GM18499 (cell line): ENCODE measurements at regions not wholly inside any gene's neighbourhood (a gene's known extent, or its start where the extent isn't known, plus 50 kb on each side); places are given as distances from the start of the nearest gene placed in this dataset.
"Not testable (repeated sequence)": the region's sequence is repeated elsewhere in the genome, so short reads cannot be mapped to it uniquely, and the experiment has no call there.

Experiments
- ATAC-seq: cut with Tn5 transposase; IDR thresholded peaks from one replicate; pipeline ENCODE4 v1.9.1; 2021; ENCODE audit warnings: moderate number of reproducible peaks; ENCODE audit not compliant: insufficient read depth, unreplicated experiment

DNA sequence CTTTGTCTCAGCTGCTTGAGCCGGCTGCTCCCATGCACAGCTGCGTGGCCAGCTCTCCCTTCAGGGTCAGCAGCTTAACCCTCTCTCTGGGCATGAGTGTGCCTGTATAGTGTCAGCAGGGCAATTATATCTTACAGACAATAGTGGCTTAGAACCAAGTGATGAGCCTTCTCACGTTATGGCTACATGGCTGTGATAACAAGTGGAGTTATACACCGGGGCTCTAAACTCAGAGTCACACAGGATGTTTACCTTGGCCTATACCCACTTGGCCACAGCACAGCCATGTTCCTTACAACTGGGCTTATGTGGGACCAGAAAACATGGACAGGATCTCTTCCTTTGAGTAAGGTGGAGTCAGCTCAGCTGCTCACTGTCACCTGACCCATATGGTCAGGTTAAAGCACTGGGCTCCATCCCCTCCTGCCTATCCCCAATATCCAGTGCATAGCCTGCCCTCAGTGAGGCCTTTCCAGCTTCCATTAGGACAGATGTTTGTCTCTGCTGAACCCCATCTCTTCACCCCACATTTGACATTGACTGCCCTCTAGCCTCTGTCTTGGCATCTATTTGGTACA, 294.2 kb upstream of the NCKAP5 start:
- ATAC-seq: no peak

DNA sequence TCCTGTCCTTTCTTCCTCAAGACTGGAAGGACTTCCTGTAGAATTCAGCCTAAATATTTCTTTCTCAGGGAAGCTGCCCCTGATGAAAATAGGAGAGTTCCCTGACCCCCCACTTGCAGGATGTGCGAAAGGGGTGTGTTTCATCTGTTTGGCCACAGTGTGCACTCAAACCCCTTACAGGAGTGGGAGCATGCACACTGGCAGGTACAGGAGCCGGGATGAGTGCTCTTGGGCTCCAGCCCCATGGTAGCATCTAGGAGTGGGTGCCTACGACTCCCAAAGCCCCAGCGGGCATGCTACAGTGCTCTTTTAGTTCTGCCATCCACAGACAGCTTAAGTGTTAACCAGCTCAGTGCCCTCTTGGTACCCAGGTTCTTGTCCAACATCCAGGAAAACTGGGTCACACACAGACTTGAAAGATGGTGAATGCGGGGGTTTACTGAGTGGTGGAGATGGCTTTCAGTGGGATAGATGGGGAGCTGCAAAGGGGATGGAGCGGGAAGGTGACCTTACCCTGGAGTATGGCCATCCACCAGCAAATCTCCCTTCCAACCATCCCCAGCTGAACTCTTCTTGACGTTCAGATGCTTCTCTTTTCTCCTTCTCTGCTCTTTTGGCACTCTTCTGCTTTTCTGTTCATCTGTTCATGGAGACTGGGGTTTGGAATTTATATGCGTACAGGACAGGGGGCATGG, 295.0 kb upstream of the NCKAP5 start:
- ATAC-seq: no peak

DNA sequence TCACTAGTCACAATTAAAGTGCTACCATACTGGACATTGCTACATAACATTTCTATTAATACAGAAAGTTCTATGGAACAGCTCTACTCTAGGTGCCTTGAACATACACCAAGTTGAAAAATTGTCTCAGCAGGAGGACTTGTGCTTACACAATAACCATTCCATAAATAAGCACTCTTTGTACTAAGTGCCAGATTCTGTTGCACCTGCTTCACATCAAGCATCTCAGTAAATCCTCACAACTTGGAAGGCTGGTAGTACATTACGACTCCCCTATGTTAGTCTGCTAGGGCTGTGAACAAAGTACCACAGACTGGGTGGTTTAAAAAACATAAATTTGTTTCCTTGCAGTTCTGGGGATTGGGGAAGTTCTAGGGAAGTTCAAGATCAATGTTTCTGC, 296.9 kb upstream of the NCKAP5 start:
- no peak for ATAC-seq

DNA sequence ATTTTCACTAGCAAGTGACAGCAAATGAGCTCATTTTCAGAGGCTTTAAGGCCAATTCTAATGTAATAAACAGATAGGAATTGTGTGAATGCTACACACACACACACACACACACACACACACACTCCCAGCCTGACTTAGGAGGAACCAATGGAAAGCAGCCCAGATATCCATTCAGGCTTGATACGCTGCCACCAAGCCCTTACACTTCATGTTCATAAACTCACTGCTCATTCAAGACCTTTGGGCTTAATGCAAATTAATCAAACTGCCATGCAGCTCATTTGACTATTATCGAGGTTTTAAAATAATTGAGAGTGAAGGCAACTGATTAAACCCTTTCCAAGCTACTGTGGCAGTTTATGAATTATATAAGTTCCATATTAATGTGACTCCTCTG, 298.9 kb upstream of the NCKAP5 start:
- ATAC-seq: no peak

DNA sequence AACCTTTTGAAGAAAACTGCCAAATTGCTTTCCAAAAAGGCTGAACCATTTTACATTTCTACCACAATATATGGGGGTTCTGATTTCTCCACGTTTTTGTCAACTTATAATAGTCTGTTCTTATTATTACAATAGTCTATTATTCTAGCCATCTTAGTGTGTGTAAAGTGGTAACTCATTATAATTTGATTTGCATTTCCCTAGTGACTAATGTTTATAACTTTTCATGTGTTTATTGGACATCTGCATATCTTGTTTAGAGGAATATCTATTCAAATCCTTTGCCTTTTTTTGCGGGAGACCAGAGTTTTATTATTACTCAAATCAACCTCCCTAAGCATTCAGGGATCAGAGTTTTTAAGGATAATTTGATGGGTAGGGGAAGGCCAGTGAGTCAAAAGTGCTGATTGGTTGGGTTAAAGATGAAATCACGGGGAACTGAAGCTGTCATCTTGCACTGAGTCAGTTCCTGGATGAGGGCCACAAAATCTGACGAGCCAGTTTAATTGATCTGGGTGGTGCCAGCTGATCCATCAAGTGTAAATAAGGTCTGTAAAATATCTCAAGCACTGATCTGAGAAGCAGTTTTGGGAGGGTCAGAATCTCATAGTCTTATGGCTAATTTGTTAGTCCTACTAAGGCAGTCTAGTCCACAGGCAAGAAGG, 303.4 kb upstream of the NCKAP5 start:
- ATAC-seq: no peak

DNA sequence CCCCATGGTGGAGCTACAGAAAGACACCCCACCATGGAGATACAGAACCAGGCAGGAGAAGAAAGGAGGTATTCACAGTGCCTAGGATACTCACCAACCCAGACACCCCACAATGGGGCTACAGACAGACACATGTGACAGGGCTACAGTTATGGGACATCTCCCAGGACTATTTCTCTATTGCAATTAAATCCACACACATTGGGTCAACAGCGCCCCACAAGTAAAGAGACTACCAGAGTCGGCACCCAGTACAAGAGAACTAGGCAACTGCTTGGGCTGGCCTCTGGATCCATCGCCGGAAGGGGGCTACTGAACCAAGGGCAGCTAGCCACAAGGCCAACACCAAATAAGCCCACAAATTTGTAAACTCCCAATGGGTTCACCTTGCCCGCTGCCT, 310.1 kb upstream of the NCKAP5 start:
- ATAC-seq: no peak

DNA sequence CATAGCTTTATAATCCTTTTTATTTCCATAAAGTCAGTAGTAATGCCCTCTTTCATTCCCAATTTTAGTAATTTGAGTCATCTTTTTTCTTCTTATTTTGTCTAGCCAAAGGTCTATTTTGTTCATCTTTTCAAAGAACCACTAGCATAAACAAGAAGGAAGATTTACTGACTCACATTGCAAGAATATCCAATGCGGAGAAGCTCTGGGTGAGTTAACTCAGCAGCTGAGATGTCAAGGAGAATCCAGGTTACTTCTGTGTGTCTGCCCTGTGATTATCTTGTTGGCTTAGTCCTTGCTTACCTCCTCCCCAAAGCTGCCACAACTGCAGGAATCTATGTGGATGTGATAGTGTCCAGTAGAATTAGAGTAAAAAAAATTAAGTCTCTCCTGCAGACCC, 311.4 kb upstream of the NCKAP5 start:
- no peak for ATAC-seq

DNA sequence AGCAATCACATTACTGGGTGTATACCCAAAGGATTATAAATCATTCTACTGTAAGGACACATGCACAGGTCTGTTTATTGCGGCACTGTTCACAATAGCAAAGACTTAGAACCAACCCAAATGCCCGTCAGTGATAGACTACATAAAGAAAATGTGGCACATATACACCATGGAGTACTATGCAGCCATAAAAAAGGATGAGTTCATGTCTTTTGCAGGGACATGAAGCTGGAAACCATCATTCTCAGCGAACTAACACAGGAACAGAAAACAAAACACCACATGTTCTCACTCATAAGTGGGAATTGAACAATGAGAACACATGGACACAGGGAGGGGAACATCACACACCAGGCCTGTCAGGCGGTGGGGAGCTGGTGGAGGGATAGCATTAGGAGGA, 313.9 kb upstream of the NCKAP5 start:
- ATAC-seq: not testable (repeated sequence)

DNA sequence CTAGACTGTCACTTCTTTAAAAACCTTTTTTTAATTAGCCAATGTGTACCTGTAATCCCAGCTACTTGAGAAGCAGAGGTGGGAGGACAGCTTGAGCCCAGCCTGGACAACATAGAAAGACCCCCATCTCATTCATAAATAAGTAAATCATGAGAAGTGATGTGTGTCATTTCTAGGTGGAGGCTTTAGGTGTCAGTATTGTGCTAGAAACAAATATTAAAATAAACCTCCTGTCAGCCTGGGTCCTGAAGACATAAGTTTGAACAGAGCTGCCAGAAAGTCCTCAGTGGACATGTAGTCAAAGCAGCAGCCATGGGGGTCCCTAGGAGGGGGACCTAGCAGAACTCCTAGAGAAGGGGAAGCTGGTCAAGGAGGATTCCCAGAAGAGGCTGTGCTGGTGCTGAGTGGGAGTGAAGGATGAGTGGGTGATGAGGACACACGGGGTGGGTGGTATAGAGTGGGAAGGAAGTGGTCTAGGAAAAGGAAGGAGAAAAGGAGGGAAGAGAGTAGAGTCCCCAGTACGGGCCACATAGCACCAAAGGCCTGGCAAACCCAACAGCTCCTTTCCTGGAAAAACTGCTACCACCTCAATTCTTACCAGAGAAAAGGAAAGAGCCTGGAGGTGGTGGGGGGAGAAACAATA, 316.6 kb upstream of the NCKAP5 start:
- ATAC-seq: no peak

DNA sequence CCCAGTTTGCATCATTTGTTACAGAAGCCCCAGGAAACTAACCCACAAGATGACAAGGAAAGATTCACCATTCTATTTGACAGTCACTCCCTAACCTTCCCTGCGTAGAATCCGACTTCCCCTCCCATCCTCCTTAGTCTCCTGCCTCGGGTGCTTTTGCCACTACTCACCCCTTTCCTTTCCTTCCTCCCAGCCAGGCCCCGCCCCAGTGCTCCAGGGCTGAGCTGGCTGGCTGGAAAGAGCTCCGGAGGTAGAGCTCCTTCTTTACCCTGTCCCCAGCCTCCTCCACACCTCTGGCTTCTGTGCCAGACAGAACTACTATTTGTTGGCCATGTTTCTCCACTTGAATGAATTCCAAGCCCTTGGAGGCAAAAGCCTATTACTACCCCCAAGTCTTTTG, 317.6 kb upstream of the NCKAP5 start:
- no peak for ATAC-seq

DNA sequence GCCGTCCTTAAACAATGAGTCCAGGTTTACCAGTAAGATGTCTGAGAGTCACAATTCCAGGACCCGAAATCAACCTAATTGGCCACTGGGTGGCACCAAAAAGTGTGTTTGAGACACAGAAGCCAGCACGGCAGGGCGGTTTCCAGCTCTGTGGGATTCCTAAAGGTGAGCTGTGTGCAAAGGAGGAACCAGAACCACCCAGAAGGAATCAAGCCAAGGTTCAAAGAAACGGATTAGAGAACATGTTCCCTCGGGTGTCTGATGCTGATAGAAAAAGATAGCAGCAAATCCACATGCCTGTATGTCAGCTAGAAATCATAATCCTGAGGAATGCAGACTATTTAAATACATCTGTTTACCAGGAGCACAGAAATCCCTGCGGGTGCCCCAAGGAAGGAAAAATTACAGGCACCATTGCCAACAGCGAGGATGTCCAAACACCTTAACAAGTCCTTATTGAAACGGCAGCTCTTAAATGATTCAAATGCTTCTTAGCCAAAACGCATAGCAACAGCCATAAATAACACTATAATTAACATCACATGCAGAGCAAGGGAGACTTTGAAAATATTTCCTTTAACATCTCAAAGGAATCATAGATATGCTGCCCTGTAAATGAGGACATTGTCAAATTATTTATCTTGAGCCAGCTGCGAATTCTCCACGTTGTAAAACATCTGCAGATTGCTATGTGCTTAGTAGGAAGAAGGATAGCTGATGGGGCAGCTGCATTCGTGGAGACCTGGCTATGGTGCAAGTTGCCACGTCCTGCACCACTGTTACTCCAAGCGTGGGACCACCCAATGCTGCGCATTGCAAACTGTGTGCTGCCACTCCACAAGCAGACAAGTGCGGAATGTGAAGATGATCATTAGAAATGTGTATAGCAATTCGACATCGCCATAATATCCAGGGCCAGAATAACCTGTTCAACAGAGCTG, 318.7 kb upstream of the NCKAP5 start:
- ATAC-seq: peak; percentile 65

DNA sequence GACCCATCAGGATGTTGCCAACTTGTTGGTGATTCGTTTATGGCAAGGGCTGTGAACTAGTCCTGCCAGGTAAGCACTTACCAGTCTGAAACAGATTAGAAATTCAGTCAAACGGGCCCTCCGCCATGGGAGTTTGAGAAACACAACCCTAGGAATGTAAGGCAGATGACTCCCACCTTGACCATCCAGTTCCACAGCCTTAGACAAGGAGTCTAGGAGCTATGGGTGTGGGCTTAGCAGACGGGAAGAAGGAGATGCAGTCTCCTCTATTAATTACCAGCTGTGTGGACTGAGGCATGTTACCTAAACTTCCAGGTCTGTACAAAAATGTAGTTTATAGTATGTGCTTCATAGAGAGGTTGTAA, 319.4 kb upstream of the NCKAP5 start:
- no peak for ATAC-seq

DNA sequence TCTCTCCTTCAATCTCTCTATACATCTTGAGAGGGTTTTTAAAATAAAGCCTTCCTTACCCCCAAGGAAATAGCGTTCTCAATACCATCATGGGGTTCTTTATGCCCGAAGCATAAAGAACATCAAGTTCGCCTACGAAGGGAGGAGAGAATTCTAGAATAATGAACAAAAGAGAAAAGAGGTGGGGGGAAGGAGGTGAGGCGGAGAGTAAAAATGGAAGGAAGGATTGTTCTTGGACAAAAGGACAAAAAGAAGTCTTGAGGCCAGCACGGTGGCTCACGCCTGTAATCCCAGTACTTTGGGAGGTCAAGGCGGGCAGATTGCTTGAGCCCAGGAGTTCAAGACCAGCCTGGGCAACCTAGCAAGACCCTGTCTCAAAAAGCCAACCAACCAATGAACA, 319.8 kb upstream of the NCKAP5 start:
- ATAC-seq: no peak

DNA sequence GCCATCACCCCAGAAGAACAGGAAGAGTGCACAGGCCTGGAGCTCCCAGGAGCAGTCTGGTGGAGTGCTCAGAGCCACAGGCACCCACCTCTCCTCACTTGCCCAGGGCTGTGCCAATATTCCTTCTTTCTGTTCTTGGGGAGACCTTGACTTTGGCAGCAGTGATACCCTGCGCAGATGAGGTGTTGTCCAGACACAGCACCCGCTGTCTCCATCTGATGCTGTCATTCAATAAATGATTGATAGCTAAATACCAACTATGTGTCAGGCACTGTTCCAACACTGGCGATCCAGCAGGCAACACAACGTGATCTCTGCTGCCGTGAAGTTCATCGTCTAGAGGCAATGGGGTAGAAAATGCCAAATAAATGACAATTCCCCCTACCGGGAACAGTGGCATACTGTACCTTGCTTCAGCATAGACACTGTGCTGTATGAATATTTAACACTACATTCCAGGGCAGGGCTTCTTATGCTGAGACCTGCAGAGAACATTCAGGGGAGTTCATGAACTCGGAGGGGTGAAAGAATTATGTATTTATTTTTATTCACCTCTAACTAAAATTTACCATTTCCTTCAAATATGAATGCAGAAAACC, 320.5 kb upstream of the NCKAP5 start:
- ATAC-seq: no peak

DNA sequence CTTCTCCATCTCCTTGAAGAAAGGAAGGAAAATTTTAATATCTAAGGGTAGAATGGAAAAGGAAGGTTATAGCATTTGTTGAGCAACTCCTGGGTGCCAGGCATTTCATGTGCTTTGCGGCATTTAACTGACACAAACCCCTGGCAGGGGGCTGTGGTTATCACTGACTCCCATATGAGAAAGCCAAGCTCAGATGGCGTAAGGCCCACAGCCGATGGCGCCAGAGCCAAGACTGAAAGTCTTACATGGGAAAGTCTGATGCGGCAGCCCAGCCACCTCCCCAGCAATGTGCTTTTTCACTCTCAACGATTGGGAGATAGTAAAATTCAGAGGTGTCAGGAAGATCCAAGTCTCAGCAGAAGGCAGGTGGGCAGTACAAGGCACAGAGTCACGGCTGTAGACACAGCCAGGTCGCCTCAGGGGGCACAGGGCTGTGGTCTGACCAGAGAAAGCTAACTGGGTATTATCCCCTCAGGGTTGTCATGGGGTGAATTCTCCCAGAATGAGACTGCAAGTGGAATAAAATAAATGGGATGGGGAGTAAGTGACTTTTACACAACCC, 324.2 kb upstream of the NCKAP5 start:
- no peak for ATAC-seq

DNA sequence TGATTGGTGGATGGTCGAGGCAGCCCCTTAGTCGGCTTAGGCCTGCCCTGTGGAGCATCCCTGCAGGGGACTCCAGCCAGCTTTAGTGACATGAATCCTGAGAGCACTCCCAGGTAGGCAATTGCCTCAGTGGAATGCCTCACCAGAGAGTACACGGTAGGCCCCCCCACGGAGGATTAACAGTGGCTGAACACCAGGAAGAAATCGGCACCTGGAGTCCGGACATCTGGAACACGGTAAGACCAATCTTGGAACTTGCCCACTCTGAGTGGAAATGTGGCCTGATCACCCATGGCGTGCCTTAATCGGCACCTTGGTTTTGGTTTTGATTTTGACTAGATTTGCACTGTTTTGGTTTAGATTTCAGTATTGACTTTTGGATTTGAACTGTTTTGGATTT, 326.2 kb upstream of the NCKAP5 start:
- no peak for ATAC-seq

DNA sequence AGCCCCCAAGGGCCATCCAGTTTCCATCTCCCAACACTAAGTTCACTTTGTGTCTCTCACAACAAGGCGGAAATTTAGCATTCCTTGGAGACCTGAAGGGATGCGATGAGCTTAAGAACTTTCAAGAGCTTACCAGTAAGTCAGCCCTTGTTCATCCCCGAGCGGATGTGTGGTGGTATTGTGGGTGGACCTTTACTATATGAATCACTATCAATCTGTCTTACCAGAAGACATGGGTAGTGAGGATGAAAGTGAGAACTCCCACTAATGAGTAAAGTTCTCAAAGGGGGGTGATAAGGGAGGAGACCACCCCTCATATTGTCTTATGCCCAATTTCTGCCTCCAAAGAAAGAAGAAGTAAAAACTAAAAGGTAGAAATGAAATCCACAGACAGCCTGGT, 329.6 kb upstream of the NCKAP5 start:
- not testable (repeated sequence) for ATAC-seq

DNA sequence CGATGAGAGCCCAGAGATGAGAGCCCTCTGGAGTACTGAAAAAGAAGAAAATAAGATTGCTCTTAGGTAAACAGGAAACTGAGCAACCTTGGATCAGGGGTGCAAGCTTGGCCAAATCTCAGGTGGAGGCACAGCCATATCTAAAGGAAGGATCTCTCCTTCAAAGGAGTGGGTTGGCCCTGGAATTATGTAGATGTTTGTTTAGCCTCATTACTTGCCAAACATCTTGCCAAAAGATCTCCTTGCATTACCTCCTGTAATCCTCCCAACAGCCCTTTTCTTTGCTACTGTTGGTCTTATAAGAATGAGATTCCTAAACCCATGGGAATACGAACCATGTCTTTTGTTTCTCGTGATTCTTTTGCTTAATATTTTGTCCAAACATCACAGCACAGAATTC, 332.6 kb upstream of the NCKAP5 start:
- ATAC-seq: no peak

DNA sequence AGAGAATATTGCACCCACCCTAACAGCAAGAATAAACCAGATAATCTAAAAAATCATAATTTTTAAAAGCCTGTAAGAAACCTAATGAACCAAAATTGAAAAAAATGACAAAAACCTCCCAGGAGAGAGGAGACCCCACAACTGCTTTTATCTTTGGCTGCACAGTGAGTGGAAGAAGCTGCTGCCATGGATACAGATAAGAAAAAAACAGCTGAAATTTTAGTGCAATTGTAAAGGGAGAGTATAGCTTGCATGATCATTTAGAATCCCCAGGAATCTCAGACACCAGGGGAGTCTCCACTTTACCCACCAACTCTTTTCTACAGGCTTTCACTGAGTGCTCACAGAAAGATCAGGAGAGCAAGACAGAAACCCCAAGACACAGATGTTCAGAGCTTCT, 338.1 kb upstream of the NCKAP5 start:
- no peak for ATAC-seq

DNA sequence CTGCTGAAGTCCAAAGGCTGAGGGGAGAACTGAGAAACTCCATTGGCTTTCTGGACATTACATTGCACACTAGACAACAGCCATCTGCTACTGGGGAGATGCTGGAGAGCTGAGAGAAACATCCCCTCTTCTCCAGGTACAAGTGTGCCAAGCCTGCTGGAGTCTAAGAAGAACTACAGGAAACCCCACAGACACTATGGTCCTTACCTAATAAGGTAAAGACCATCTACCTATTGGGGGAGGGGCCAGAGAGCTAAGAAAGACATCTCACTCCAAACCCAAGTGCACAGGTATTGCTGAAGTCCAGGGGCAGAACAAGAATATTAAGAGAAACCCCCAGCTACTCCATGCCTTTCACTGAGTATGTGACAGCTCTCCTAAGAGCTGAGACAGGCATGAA, 338.7 kb upstream of the NCKAP5 start:
- no peak for ATAC-seq
